ENCODE measurements at regions not wholly inside any gene's neighbourhood (a gene's known extent, or its start where the extent isn't known, plus 50 kb on each side); places are given as distances from the start of the nearest gene placed in this dataset.
"Not testable (repeated sequence)": the region's sequence is repeated elsewhere in the genome, so short reads cannot be mapped to it uniquely, and the experiment has no call there.

DNA sequence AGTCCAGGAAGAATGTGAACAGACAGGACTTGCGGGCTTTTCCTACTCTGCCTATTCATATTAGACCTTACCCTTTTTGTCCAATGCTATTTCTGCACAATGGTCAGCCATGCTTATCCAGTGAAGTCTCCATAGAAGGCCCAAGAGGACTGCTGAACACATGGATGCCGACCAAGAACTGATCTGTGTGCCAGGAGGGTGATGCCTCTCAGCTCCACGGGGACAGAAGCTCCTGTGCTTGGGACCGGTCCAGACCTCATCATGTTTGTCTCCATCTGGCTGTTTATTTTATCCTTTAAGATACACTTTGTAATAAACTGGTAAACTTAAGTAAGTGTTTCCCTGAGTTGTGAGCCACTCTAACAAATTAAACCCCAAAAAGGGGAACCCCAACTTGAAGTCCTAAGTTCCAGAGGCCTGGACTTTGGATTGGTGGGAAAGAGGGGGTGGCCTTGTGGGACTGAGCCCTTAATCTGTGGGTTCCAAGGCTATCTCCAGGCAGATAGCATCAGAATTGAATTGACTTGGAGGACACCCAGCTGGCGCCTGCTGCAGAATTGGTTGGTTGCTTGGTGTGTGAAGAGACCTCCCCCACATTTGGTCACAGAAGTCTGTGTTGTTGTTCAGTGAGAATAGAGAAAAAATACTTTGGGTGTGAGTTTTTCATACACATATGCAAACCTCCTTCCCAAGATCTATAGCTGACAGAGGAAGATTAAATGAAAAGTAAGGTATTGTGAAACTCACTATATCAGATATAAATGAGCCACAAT is 57.9 kb upstream of the ANKH start:
- DNase-seq = no peak

DNA sequence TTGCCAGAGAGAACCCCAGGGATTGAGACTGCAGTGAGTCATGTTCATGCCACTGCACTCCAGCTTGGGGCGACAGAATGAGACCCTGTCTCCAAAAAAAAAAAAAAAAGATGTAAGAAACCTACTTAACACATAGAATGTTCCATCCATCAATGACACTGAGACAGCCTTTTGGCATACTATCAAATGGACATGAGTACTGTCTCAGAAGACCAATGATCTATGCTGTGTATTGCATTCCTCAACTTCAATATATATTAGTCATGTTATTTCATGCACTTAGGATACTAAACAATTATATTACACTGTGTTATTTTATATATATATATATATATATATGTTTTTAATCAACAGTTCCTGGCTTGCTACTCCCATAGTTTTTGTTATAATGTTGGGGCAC is 57.1 kb upstream of the ANKH start:
- no peak for DNase-seq

DNA sequence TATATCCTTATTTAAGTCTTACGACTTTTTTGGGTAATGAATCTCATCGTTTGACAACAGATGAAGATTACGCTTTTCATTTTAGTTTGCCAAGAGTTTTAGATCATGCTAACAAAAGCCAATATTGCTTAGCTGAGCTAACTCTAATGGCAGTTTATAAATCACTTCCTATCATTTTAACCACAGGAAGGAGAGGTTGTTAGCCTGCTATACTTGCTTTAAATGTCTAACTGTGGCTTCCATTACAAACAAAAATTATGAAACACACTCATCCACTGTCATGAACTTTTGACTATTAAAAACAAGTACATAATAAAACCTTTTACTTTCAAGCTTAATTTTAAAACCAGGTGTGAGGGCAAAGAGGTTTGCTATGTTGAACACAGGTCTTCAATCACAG is 53.7 kb upstream of the ANKH start:
- no peak for DNase-seq

DNA sequence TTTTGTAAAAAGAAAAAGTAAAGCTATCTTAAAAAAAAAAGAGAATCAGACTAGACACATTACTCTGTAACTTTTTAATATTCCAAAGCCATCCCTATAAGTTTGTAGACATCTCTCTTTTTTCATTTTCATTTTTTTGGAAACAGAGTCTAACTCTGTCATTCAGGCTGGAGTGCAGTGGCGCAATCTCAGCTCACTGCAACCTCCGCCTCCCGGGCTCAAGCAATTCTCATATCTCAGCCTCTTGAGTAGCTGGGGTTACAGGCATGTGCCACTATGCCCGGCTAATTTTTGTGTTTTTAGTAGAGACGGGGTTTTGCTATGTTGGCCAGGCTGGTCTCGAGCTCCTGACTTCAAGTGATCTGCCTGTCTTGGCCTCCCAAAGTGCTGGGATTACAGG is 51.4 kb upstream of the ANKH start:
- DNase-seq = not testable (repeated sequence)

DNA sequence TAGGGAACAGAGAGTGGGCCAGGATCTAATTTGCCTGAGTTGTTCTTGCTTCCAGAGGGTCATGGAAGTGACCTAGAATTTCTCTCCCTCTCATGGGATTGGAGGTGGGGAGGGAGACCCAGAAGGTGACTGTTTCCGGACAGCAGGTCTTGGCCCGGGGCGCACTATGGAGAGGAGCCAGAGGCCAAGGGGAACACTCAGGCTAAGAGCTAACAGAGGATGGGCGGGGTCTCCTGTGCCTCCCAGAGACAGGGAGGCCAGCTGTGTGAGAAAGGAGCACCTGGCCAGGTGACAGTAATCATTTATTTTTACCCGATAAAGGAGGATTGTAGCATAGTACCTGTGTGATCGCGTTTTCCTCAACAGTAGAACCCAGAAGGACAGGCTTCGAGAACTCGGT is 50.9 kb upstream of the ANKH start:
- DNase-seq = no peak

Data from stimulated activated CD4-positive, alpha-beta T cell treated with anti-CD3 and anti-CD28 coated beads, Interleukin-1b, Interleukin-23, amount 100 ng/mL, for 48 hours (primary cell).